ENCODE measurements at regions not wholly inside any gene's neighbourhood (a gene's known extent, or its start where the extent isn't known, plus 50 kb on each side); places are given as distances from the start of the nearest gene placed in this dataset.

GRCh38 chr5:100148239-100148638, 386.9 kb upstream of the FAM174A start:
- Histone ChIP-seq H2BK5ac (ENCODE audit: low read depth, low read length) (no peak overlapping the region), H2BK12ac (ENCODE audit: low read depth, low read length) (no peak overlapping the region), H3K18ac (ENCODE audit: extremely low read depth, low read length) (no peak overlapping the region), H3K4me1 (replicated peaks in 1 of 4; ENCODE audit: control insufficient read depth in 3 of 4, insufficient read depth in 4 of 4, low read length in 3 of 4) (no peaks in the 10 kb centered on the region), H3K23ac (ENCODE audit: insufficient read length) (no peak overlapping the region), H4K8ac (ENCODE audit: extremely low read depth, insufficient read depth, low read length) (no peak overlapping the region), H3K27me3 (replicated peaks in 1 of 4; ENCODE audit: control insufficient read depth in 3 of 4, extremely low read depth in 1 of 4, insufficient read depth in 3 of 4, low read length in 3 of 4) (no peaks in the 10 kb centered on the region), H3K36me3 (ENCODE audit: control insufficient read depth in 2 of 4, insufficient read depth in 4 of 4, low read length in 3 of 4) (no peaks in the 10 kb centered on the region), H3K79me1 (ENCODE audit: low read depth, low read length) (no peaks in the 10 kb centered on the region), H2BK20ac (ENCODE audit: low read length) (no peak overlapping the region), H2AFZ (ENCODE audit: low read length) (no peak overlapping the region), H3K9ac (replicated peaks in 1 of 4; ENCODE audit: extremely low read depth in 1 of 4, low read depth in 3 of 4, low read length in 3 of 4) (no peak overlapping the region), H3K9me3 (ENCODE audit: insufficient read depth in 2 of 2, low read depth in 1 of 2, low read length in 1 of 2) (no peaks in the 10 kb centered on the region), H4K91ac (replicated peaks; ENCODE audit: insufficient read length, low read length) (no peak overlapping the region), H3K23me2 (ENCODE audit: low read depth, low read length) (no peaks in the 10 kb centered on the region; the same call in 1 of the 2 replicates), H3K4ac (replicated peaks; ENCODE audit: insufficient read length, low read depth, low read length) (no peak overlapping the region), H2BK15ac (ENCODE audit: low read length) (no peak overlapping the region), H2BK120ac (replicated peaks; ENCODE audit: low read depth, low read length) (no peak overlapping the region), H3K79me2 (ENCODE audit: control insufficient read depth in 1 of 2, insufficient read depth in 2 of 2, low read length in 2 of 2) (no peaks in the 10 kb centered on the region), H3K56ac (replicated peaks; ENCODE audit: insufficient read length, low read depth, low read length) (no peak overlapping the region), H2AK5ac (ENCODE audit: low read depth, low read length) (no peak overlapping the region), H3K14ac (ENCODE audit: insufficient read length) (no peak overlapping the region), H4K20me1 (replicated peaks in 1 of 2; ENCODE audit: control insufficient read depth in 1 of 2, insufficient read depth in 2 of 2, low read length in 2 of 2) (no peaks in the 10 kb centered on the region), H3K4me3 (ENCODE audit: extremely low read depth in 1 of 4, insufficient read depth in 2 of 4, low read depth in 3 of 4, low read length in 4 of 4) (no peak overlapping the region), H4K5ac (ENCODE audit: insufficient read length, low read depth, low read length) (no peak overlapping the region), H3K4me2 (ENCODE audit: insufficient read depth in 1 of 2, low read depth in 2 of 2, low read length in 2 of 2) (no peak overlapping the region), H3K27ac (ENCODE audit: low read depth, low read length) (no peak overlapping the region)
- TF ChIP-seq KDM1A (IDR thresholded peaks at IDR 0.05; ENCODE audit: borderline replicate concordance, low read length) = no peak
- no peak for TF ChIP-seq SP4 (IDR thresholded peaks at IDR 0.05; ENCODE audit: low read length)
- TF ChIP-seq SP1 (IDR thresholded peaks at IDR 0.05; ENCODE audit: low read depth, low read length) = no peak
- TF ChIP-seq HDAC6 (IDR thresholded peaks at IDR 0.05; ENCODE audit: low read depth, low read length) = no peak
- FAIRE-seq (no peak), DNase-seq (ENCODE audit: low read depth in 1 of 2, low spot score in 2 of 2) (no peak)
- POLR2A ChIA-PET (ENCODE audit: partially characterized antibody) = no interaction called here
- 95% methylated on average over 3 of the region's 3 CpGs; no CpG with 5 or more reads in 1 of the 2 experiments for WGBS, 2 experiments (ENCODE audit: extremely low coverage in 1 of 2, insufficient coverage in 1 of 2, insufficient read length in 1 of 2, insufficient replicate concordance in 2 of 2, low coverage in 1 of 2, low lambda C conversion rate in 2 of 2, missing lambda C conversion rate in 1 of 2)
- CTCF ChIA-PET (ENCODE audit: partially characterized antibody) = no interaction called here

Data from H1 (cell line).